Activated CD4-positive, alpha-beta T cell treated with anti-CD3 and anti-CD28 coated beads, Interleukin-10, Interleukin-2, amounts not matched to agents 100 ng/mL and 50 ng/mL, durations not matched to agents 16 hours and 8 hours (primary cell): ENCODE measurements at regions not wholly inside any gene's neighbourhood (a gene's known extent, or its start where the extent isn't known, plus 50 kb on each side); places are given as distances from the start of the nearest gene placed in this dataset.

Source experiments
- DNase-seq: peaks from one replicate; pipeline ENCODE4 v3.0.0-alpha.2; 2020

GRCh38 chr11:69976794-69977193 lies 101.3 kb upstream of the ANO1 start:
- no peak for DNase-seq

- DNase-seq, result no peak
These were observed 100.2 kb upstream of the ANO1 start for GRCh38 chr11:69977951-69978350.

- DNase-seq, result no peak
These were observed 99.1 kb upstream of the ANO1 start for GRCh38 chr11:69978841-69979614.

- DNase-seq, result no peak
These were observed 98.5 kb upstream of the ANO1 start for GRCh38 chr11:69979632-69980031.

GRCh38 chr11:69981119-69981784 lies 96.9 kb upstream of the ANO1 start:
- no peak for DNase-seq

GRCh38 chr11:69982690-69983570 lies 95.2 kb upstream of the ANO1 start:
- no peak for DNase-seq

- DNase-seq, result no peak
These were observed 94.6 kb upstream of the ANO1 start for GRCh38 chr11:69983571-69983877.

- DNase-seq, result no peak
These were observed 94.1 kb upstream of the ANO1 start for GRCh38 chr11:69983897-69984438.

GRCh38 chr11:69984457-69985261 lies 93.5 kb upstream of the ANO1 start:
- DNase-seq, result no peak

GRCh38 chr11:69985331-69985640 lies 92.8 kb upstream of the ANO1 start:
- DNase-seq, result no peak

GRCh38 chr11:69985641-69986439 lies 92.3 kb upstream of the ANO1 start:
- no peak for DNase-seq

- DNase-seq, result no peak
These were observed 91.7 kb upstream of the ANO1 start for GRCh38 chr11:69986440-69986787.

- no peak for DNase-seq
These were observed 91.3 kb upstream of the ANO1 start for GRCh38 chr11:69986830-69987229.

GRCh38 chr11:69992026-69992425 lies 86.1 kb upstream of the ANO1 start:
- DNase-seq, result no peak

- DNase-seq, result no peak
These were observed 85.0 kb upstream of the ANO1 start for GRCh38 chr11:69992943-69993694.

GRCh38 chr11:69994810-69995209 lies 83.3 kb upstream of the ANO1 start:
- no peak for DNase-seq

- DNase-seq, result no peak
These were observed 82.4 kb upstream of the ANO1 start for GRCh38 chr11:69995697-69996096.

GRCh38 chr11:69996451-69996850 lies 81.7 kb upstream of the ANO1 start:
- DNase-seq, result no peak

GRCh38 chr11:69997352-69997751 lies 80.8 kb upstream of the ANO1 start:
- no peak for DNase-seq

- DNase-seq, result no peak
These were observed 78.4 kb upstream of the ANO1 start for GRCh38 chr11:69999721-70000120.

GRCh38 chr11:70000228-70000627 lies 77.9 kb upstream of the ANO1 start:
- DNase-seq, result no peak
